KOPT-K1 (cell line): ENCODE measurements at regions not wholly inside any gene's neighbourhood (a gene's known extent, or its start where the extent isn't known, plus 50 kb on each side); places are given as distances from the start of the nearest gene placed in this dataset.
"Not testable (repeated sequence)": the region's sequence is repeated elsewhere in the genome, so short reads cannot be mapped to it uniquely, and the experiment has no call there.

Experiments
- H3K27ac ChIP-seq: fragments of 200-600 bp; sonication (generic); 2 replicates; pipeline ENCODE4 v1.5.1; 2016; ENCODE audit warnings: antibody characterized with exemption, mild to moderate bottlenecking, low read depth, low read length; ENCODE audit not compliant: poor library complexity, severe bottlenecking
- H3K36me3 ChIP-seq: fragments of 200-600 bp; sonication (generic); 2 replicates; pipeline ENCODE4 v1.5.1; 2017; ENCODE audit warnings: antibody characterized with exemption, mild to moderate bottlenecking, low read length, moderate library complexity; ENCODE audit not compliant: insufficient read depth
- H3K9me3 ChIP-seq: fragments of 200-600 bp; sonication (generic); 2 replicates; pipeline ENCODE4 v1.5.1; 2017; ENCODE audit warnings: antibody characterized with exemption, low read length, mild to moderate bottlenecking; ENCODE audit not compliant: insufficient read depth, poor library complexity, severe bottlenecking

DNA sequence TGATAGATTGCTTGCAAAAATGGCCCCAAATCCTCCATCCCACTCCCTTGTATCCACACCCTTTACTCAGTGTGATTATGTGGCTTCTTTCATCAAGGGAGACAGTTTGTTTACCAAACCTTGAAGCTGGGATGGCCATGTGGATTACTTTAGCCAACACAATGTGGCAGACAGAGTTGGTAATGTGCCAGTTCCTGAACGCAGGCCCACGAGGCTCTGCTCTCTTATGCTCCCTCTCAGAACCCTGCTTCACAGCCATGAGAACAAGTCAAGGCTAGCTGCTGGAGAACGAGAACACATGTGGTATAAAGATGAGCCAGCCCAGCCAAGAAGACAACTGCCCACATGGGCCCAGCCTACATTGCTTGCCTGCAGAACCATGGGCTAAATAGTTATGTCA is 162.3 kb downstream of the NDUFA12 start:
- Histone ChIP-seq H3K27ac (no peak overlapping the region), H3K9me3 (no peaks in the 10 kb centered on the region), H3K36me3 (no peaks in the 10 kb centered on the region)

DNA sequence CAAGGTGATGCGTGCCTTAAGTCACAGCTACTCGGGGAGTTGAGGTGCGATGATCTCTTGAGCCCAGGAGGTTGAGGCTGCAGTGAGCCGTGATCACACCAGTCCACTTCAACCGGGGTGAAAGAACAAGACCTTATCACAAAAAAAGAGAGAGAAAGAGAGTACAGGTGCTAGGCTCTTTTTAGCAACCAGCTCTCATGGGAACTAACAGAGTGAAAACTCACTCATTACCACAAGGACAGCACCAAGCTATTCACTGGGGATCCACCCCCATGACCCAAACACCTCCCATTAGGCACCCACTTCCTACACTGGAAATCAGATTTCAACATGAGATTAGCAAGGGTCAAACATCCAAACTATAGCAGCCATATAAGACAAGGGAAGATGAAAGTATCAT is 164.2 kb downstream of the NDUFA12 start:
- no peaks in the 10 kb centered on the region for H3K9me3 ChIP-seq
- H3K36me3 ChIP-seq, result no peaks in the 10 kb centered on the region
- no peak overlapping the region for H3K27ac ChIP-seq

DNA sequence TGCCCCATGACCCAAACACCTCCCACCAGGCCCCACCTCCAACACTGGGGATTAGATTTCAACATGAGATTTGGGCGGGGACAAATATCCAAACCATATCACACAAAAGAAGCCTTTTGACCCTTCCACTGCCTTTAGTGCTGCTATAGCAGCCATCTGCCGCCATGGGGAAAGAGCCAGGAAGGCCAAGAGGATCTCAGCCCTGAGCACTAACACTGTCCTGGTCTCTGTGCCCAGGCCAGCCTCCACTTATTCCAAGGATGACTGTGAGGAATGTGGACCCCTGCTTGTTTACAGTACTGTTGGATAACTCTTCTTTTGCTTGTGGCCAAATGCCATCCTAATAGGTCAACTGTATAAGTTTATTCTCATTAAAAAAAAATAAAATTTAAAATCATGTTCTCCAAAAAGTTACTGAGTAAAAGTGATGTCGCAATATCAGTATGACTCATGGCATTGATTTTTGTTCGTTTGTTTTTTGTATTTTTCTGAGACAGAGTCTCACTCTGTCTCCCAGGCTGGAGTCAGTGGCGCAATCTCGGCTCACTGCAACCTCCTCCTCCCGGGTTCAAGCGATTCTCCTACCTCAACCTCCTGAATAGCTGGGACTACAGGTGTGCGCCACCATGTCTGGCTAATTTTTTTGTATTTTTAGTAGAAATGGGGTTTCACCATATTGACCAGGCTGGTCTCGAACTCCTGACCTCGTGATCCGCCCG is 166.4 kb downstream of the NDUFA12 start:
- not testable (repeated sequence) for H3K36me3 ChIP-seq, H3K9me3 ChIP-seq, H3K27ac ChIP-seq

DNA sequence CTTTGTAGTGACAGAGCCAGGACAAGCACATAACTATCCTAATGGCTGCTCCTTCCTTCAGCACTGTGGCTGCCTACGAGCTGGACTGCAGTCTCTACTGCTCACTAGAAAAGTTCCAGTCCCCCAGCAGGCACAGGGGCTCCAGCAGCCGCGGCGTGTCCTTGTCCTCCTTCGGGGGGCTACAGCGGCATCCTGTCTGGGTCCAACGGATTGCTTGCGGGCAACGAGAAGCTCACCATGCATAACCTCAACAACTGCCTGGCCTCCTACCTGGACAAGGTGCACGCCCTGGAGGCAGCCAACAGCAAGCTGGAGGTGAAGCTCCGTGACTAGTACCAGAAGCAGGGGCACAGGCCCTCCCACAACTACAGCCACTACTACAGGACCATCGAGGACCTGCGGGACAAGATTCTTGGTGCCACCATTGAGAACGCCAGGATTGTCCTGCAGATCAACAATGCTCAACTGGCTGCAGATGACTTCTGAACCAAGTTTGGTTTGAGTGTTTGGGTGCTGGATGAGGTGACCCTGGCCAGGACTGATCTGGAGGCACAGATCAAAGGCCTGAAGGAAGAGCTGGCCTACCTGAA is 169.4 kb downstream of the NDUFA12 start:
- Histone ChIP-seq H3K9me3 (no peaks in the 10 kb centered on the region), H3K27ac (no peak overlapping the region), H3K36me3 (no peaks in the 10 kb centered on the region)

DNA sequence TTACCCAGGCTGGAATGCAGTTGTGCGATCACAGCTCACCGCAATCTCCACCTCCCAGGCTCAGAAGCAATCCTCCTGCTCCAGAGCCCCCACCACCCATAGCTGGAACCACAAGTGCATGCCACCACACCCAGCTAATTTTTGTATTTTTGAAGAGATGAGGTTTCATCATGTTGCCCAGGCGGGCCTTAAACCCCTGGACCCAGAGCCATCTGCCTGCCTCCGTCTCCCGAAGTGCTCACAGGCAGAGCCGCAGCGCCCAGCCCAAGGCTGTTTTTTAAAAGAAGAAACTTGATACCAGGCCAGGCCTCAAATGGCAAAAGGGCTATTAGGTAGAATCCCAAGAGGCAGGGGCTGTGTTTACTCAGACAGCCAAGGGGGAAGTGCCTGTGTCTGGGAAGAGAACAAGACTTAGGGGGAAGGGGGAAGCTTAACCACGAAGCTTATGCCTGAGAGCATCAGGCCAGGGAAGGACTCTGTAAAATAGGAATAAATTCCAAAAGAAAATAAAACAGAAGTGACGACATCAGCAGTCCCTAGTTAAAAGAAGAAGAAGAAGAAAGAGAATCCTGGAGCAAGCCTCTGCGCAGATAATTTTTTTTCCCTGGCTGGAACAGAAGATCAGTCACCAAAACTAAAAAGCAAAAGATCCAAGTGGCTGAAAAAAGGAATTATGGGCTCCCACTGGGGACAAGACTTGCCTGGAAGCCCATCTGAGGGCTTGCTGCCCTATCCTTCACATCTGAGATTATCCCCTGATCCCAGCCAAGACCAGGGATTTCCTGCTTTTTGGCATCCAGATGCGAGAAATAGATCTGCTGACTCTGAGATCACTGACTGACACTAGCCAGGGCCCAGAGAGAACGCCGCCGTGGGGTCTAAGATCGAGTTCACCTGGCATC is 170.5 kb downstream of the NDUFA12 start:
- H3K9me3 ChIP-seq, result no peaks in the 10 kb centered on the region
- H3K27ac ChIP-seq, result no peak overlapping the region
- no peaks in the 10 kb centered on the region for H3K36me3 ChIP-seq

DNA sequence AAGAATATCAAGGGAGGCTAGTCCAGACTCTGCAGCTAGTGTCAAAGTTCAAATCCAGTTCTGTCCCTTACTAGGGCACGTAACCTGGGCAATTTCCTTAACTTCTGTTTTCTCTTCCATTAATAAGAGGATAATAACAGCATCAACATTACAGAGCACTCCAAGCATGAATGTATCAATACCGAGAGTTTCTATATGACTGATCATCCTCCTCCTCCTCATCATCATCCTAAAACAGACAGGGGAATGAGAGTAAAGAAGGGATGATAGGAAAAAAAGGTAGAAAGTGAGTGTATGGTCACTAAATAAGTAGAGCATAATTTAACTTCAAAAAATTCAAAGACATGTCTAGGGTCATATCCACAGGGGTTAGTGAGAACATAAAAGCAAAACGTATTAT is 171.4 kb downstream of the NDUFA12 start:
- Histone ChIP-seq H3K27ac (no peak overlapping the region), H3K9me3 (no peaks in the 10 kb centered on the region), H3K36me3 (no peaks in the 10 kb centered on the region)

DNA sequence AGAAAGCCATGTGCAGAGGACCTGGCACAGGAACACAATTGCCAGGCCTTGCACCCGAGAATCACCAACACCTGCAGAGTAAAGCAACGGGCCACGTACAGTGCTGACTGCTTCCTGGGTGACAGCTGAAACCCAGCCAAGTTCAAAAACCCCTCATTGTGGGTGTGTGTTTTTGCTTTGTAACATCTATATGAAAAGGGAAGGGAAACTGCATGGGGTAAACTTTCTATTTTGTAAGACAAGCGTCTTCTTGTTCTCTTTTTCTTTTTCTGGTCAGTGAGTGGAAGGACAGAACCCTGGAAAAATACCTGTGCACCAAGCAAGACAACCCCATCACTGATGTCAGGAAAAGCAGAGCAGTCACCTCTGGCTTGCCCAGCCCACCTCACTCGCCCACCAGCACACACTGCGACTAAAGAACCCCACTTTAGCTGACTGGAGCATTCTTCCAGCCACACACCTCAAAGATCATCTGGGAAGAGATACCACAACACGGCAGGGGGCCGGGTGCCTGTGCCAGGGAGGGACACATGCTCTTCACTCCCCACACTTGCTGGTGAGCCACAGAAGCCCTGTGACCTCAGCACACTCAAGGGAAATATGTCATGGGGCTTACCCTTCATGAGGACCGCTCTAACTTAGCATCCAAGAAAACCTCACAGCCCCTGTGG is 172.3 kb downstream of the NDUFA12 start:
- Histone ChIP-seq H3K9me3 (no peaks in the 10 kb centered on the region), H3K27ac (peak overlapping the region; percentile 48), H3K36me3 (no peaks in the 10 kb centered on the region)

DNA sequence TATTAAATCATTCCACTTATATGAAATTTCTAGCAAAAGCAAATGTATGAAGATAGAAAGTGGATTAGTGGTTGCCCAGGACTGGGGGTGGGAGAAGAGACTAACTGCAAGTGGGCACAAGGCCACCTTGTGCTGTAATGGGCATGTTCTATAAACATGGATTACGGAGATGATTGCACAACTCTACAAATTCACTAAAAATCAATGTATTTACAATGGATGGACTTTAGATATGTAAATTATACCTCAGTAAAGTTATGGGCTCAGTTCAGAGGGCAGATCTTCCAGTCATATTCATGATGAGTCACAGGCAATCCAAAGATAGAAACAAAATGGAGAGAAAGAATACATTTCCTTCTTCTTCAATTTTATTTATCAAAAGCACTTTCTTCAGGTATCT is 173.9 kb downstream of the NDUFA12 start:
- no peak overlapping the region for H3K27ac ChIP-seq
- no peaks in the 10 kb centered on the region for H3K9me3 ChIP-seq
- H3K36me3 ChIP-seq, result no peaks in the 10 kb centered on the region

DNA sequence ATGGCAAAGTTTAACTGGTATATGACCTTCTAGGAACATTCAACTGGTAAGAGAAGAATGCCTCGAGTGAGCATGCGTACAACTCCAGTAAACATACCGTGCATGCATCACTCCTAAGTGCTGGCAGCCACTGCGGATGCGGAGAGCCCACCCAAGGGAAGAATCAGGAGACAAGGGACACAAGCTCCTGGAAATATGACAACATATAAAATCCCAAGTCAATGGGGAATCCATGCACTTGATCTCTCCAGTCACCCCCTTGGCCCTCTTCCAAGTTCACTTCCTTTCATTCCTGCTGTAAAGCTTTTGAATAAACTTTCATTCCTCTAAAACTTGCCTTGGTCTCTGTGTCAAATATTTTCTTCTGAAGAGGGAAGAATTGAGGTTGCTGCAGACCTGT is 168.7 kb upstream of the TMCC3 start:
- no peak overlapping the region for H3K27ac ChIP-seq
- H3K36me3 ChIP-seq, result no peaks in the 10 kb centered on the region
- H3K9me3 ChIP-seq, result peaks cover 7% of the 10 kb centered on the region

DNA sequence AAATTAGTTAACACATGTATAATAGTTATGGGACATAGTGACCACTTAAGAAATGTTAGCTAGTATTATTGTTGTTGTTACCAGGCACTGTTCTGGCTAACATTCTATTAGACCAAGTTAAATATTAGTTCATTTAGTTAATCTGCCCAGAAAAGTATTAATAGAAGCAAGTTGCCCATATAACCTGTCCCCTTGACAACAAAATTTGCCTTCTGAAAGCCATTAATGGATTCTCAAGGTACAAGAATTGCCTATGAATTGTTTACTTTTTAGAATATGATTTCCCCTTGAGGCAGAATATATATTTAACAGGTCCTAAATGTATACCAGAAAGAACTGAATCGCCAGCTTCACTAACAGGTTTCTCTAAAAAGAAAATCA is 167.3 kb upstream of the TMCC3 start:
- Histone ChIP-seq H3K9me3 (peaks cover 20% of the 10 kb centered on the region), H3K27ac (no peak overlapping the region)

DNA sequence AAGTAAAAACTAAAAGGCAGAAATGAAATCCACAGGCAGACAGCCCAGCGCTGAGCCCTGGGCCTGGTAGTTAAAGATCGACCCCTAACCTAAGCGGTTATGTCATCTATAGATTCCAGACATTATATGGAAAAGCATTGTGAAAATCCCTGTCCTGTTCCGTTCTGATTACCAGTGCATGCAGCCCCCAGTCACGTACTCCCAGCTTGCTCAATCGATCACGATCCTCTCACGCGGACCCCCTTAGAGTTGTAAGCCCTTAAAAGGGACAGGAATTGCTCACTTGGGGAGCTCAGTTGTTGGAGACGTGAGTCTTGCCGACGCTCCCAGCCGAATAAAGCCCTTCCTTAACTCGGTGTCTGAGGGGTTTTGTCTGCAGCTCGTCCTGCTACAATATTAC is 166.8 kb upstream of the TMCC3 start:
- not testable (repeated sequence) for H3K36me3 ChIP-seq, H3K27ac ChIP-seq
- H3K9me3 ChIP-seq, result peaks cover 25% of the 10 kb centered on the region

More for the DNA sequence above, 167.3 kb upstream of the TMCC3 start:
- H3K36me3 ChIP-seq, result no peaks in the 10 kb centered on the region

DNA sequence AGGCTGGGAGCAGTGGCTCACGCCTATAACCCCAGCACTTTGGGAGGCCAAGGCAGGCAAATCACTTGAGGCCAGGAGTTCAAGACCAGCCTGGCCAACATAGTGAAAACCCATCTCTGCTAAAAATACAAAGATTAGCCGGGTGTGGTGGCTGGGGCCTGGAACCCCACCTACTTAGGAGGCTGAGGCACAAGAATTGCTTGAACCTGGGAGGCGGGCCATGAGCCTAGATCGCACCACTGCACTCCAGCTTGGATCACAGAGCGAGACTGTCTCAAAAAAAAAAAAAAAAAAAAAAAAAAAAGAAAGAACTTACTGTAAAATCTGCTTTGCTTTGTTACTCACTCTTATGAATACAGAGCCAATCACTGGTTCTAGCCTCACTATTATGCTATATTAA is 166.4 kb upstream of the TMCC3 start:
- not testable (repeated sequence) for H3K27ac ChIP-seq, H3K36me3 ChIP-seq
- peaks cover 29% of the 10 kb centered on the region for H3K9me3 ChIP-seq

DNA sequence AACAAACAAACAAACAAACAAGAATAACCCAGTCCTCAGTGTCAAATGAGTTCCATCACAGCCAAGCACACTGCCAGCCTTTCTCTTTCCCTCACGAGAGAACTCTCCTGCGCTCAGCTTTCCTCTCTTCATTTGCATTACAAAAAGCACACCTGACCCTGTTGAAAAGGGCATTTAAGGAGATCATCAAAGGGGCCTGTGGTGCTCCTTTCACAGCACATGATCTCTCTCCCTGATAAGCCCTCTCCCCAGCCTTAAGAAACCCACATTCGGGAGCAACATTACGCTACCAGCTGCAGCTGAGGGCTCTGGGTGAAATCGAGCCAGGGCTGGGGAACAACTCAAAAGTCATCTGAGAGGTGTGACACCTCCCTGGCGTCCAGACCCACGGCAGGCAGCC is 165.6 kb upstream of the TMCC3 start:
- Histone ChIP-seq H3K36me3 (no peaks in the 10 kb centered on the region), H3K9me3 (peaks cover 37% of the 10 kb centered on the region), H3K27ac (no peak overlapping the region)

DNA sequence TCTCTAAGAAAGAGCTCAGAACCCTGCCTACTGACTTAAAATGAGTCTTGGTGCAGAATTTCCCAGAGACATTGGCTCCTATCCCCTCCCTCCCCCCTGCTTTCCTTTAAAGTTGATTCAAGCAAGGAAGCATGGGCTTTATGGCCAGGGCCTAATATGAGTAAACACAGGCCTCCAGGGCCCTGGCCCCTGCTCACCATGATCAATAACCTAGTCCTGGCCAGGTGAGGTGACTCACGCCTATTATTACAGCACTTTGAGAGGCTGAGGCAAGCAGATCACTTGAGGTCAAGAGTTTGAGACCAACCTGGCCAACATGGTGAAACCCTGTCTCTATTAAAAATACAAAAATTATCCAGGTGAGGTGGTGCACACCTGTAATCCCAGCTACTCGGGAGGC is 165.1 kb upstream of the TMCC3 start:
- H3K36me3 ChIP-seq, result no peaks in the 10 kb centered on the region

DNA sequence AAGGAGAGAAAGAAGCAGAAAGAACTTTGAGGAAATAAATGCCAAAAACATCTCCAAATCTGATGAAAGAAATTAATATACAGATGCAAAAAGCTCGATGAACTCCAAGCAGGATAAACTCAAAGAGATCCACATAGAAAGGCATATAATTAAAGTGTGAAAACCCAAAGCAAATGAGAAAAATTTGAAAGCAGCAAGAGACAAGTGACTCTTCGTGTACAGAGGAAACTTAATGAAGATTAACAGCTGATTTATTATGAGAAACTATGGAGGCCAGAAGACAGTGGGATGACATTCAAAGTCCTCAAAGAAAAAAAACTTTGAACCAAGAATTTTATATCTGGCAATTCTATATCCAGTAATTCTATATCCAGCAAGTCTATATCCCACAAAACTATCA is 163.0 kb upstream of the TMCC3 start:
- Histone ChIP-seq H3K27ac (no peak overlapping the region), H3K36me3 (no peaks in the 10 kb centered on the region), H3K9me3 (peaks cover 39% of the 10 kb centered on the region)

More for the DNA sequence above, 165.1 kb upstream of the TMCC3 start:
- Histone ChIP-seq H3K27ac (no peak overlapping the region), H3K9me3 (peaks cover 39% of the 10 kb centered on the region)
